ENCODE measurements at regions not wholly inside any gene's neighbourhood (a gene's known extent, or its start where the extent isn't known, plus 50 kb on each side); places are given as distances from the start of the nearest gene placed in this dataset.

DNA sequence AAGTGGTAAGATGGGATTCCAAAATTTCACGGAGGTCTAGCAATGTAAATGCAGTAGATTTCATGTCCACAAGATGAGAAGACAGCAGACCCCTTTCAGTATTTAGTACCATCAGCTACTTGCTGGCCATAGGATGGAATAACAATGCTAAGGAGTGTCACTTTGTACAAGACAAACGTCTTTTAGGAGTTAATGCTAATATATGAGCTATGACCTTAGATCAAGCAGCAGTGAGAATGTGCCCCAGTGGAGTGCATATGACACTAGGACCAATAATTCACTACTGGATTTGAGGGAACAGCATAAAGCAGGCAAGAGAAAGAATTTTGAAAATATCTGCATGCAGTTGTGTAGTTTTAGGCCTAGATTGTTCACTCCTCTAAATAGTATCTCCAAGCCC, 182.8 kb upstream of the ZNF804B start:
- TF ChIP-seq, protein P1, sequence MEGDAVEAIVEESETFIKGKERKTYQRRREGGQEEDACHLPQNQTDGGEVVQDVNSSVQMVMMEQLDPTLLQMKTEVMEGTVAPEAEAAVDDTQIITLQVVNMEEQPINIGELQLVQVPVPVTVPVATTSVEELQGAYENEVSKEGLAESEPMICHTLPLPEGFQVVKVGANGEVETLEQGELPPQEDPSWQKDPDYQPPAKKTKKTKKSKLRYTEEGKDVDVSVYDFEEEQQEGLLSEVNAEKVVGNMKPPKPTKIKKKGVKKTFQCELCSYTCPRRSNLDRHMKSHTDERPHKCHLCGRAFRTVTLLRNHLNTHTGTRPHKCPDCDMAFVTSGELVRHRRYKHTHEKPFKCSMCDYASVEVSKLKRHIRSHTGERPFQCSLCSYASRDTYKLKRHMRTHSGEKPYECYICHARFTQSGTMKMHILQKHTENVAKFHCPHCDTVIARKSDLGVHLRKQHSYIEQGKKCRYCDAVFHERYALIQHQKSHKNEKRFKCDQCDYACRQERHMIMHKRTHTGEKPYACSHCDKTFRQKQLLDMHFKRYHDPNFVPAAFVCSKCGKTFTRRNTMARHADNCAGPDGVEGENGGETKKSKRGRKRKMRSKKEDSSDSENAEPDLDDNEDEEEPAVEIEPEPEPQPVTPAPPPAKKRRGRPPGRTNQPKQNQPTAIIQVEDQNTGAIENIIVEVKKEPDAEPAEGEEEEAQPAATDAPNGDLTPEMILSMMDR (IDR thresholded peaks at IDR 0.05) = no peak
- no peak for TF ChIP-seq POLR2A (IDR thresholded peaks at IDR 0.05)
- TF ChIP-seq POLR2AphosphoS5 (IDR thresholded peaks at IDR 0.05) = no peak
- no peak for TF ChIP-seq EP300 (IDR thresholded peaks at IDR 0.05)
